Activated naive CD4-positive, alpha-beta T cell treated with anti-CD3 and anti-CD28 coated beads, Interleukin-2, amount 50 U/mL, for 72 hours (primary cell): ENCODE measurements at regions not wholly inside any gene's neighbourhood (a gene's known extent, or its start where the extent isn't known, plus 50 kb on each side); places are given as distances from the start of the nearest gene placed in this dataset.
A peak's percentile ranks its signal among the peaks of the same experiment; 100 is the strongest.

Experiments used
- ATAC-seq, 2 donors: fragments of 150-1000 bp; cut with Tn5 transposase; 2 replicates each; pipeline ENCODE4 v1.10.0; 2021; ENCODE audit warnings: mild to moderate bottlenecking in 2 of 2, moderate library complexity in 2 of 2
- DNase-seq, 2 donors: peaks; one replicate each; pipeline ENCODE4 v3.0.0; 2021 to 2022; ENCODE audit warnings: low spot score in 2 of 2
- H3K27ac Mint-ChIP-seq, 2 donors: one replicate each; pipeline ENCODE4 v1.8.0; 2022; ENCODE audit warnings: mild to moderate bottlenecking in 2 of 2, mixed read lengths in 2 of 2
- H3K36me3 Mint-ChIP-seq, 2 donors: one replicate each; pipeline ENCODE4 v1.8.0; 2022; ENCODE audit warnings: mixed read lengths in 2 of 2
- H3K9me3 Mint-ChIP-seq, 2 donors: one replicate each; pipeline ENCODE4 v1.8.0; 2022; ENCODE audit warnings: mixed read lengths in 2 of 2

- ATAC-seq: no peak
- Mint-ChIP-seq H3K27ac (peak overlapping the region in 1 of 2 donors; percentile 23), H3K9me3 (no peaks in the 10 kb centered on the region), H3K36me3 (no peaks in the 10 kb centered on the region)
- no peak for DNase-seq
These were observed 63.1 kb downstream of the LRRC32 start for GRCh38 chr11:76607431-76607830.

DNA sequence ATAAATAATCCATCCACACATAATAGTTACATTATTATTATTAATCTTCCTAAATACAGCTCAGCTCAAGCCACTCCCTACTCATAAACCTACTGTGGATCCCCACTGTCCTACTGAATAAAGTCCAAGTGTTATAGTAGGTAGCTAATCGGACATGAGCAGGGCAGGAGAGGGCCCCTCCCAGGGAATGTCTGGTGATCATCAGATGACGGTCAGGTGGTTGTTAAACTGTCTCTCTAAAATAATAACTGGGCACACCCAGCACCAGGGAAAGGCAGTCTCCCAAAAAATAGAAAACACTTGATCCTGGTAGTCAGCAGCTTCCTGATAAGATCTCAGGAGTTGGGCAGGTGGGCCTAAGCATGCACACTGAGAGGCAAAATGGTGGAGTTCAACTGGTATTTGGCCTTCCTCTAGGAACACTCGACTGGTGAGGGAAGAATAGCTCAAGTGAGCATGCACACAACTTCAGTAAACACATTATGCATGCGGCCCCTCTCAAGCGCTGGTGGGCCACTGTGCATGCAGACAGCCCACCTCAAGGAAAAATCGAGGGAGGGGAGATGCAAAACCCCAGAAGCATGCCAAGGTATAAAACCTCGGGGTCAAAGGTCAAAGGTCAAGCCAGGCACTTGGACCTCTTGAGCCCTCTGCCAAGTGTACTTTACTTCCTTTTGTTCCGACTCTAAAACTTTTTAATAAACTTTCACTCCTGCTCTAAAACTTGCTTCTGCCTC is 65.0 kb downstream of the LRRC32 start:
- no peak for DNase-seq
- ATAC-seq: no peak

DNA sequence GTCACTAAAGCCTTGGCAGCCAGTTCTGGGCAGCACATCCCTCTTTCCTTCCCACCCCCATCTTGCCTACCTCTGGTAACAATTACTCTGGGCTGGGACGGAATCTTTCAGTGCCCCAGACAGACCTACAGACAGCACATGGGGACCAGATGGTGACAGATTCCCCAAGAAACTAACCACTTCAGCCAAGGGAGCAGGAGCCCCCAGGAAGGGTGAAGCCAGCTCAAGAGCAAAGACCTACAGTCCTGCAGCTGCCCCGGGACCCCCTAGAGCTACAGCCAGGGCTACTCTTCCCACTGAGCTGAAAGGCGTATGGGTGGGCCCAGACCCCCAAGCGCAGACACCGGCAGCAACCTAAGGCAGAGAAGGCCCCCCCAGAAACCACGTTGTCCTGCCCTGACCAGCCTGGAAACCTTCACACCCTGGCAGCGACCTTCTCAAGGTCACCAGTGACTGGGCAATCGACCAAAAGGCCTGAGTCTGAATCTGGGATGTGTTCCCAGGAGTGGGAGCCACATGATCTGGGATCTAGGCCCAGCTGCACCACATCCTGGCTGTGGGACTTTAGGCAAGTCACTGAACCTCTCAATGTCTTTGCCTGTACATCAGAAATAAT is 65.8 kb downstream of the LRRC32 start:
- no peaks in the 10 kb centered on the region for H3K36me3 Mint-ChIP-seq
- DNase-seq (no peak), ATAC-seq (no peak)
- no peaks in the 10 kb centered on the region for H3K9me3 Mint-ChIP-seq
- no peak overlapping the region for H3K27ac Mint-ChIP-seq

More for the DNA sequence above, 65.0 kb downstream of the LRRC32 start:
- H3K36me3 Mint-ChIP-seq: no peaks in the 10 kb centered on the region
- H3K27ac Mint-ChIP-seq: peak overlapping the region in 1 of 2 donors; percentile 5
- no peaks in the 10 kb centered on the region for H3K9me3 Mint-ChIP-seq

- Mint-ChIP-seq H3K36me3 (no peaks in the 10 kb centered on the region), H3K9me3 (no peaks in the 10 kb centered on the region), H3K27ac (no peak overlapping the region)
- DNase-seq (no peak), ATAC-seq (no peak)
These were observed 66.4 kb downstream of the LRRC32 start for GRCh38 chr11:76604081-76604625.

DNA sequence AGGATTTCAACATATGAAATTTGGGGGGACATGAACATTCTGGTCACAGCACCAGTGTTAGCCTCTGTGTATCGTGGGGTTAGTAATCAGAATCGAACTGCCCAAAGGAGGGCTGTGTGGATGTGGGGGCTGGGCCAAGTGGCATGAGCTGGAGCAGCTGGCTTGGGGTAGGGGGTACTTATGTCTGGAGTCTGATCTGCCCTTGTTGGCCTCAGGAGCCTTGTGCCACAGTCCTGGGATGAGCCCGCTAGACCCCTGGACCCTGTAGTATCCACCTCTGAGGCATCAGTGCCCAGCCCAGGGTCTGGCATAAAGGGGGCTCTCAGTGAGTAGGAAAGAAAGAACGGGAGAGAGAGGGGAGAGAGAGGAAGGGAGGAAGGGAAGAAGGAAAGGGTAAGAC is 67.3 kb downstream of the LRRC32 start:
- no peak for ATAC-seq
- no peak for DNase-seq
- Mint-ChIP-seq H3K27ac (no peak overlapping the region), H3K36me3 (no peaks in the 10 kb centered on the region), H3K9me3 (no peaks in the 10 kb centered on the region)
